ENCODE measurements at regions not wholly inside any gene's neighbourhood (a gene's known extent, or its start where the extent isn't known, plus 50 kb on each side); places are given as distances from the start of the nearest gene placed in this dataset.

- Histone ChIP-seq H3K79me2 (ENCODE audit: insufficient read depth, low read length) (no peaks in the 10 kb centered on the region), H4K20me1 (ENCODE audit: low read depth, low read length) (no peaks in the 10 kb centered on the region), H2AFZ (ENCODE audit: low read depth, low read length, severe bottlenecking) (no peak overlapping the region), H3K4me3 (ENCODE audit: insufficient read depth, low read length, poor library complexity, severe bottlenecking) (no peak overlapping the region), H3K4me2 (ENCODE audit: low read depth, low read length, poor library complexity, severe bottlenecking) (no peak overlapping the region), H3K9me3 (ENCODE audit: insufficient read depth, low read length) (no peaks in the 10 kb centered on the region), H3F3A (ENCODE audit: insufficient read depth) (no peaks in the 10 kb centered on the region), H3K9me2 (replicated peaks; ENCODE audit: insufficient read depth, low read length) (no peaks in the 10 kb centered on the region), H3K27ac (ENCODE audit: low read depth, low read length) (no peak overlapping the region), H3K9ac (ENCODE audit: low read length) (no peak overlapping the region), H3K27me3 (ENCODE audit: low read length) (no peaks in the 10 kb centered on the region), H3K36me3 (ENCODE audit: low read length) (no peaks in the 10 kb centered on the region)
- TF ChIP-seq EZH2phosphoT487 (conservative IDR thresholded peaks at IDR 0.05; ENCODE audit: low read length) (no peak), CTCF (IDR thresholded peaks at IDR 0.05; ENCODE audit: insufficient read depth, low read length, poor library complexity, severe bottlenecking) (no peak)
These were observed 65.1 kb upstream of the TTC34 start for GRCh38 chr1:2866422-2867086.

GRCh38 chr1:2867087-2867425 lies 65.6 kb upstream of the TTC34 start:
- H3F3A ChIP-seq (ENCODE audit: insufficient read depth): no peaks in the 10 kb centered on the region
- H3K27ac ChIP-seq (ENCODE audit: low read depth, low read length): no peak overlapping the region
- H4K20me1 ChIP-seq (ENCODE audit: low read depth, low read length): no peaks in the 10 kb centered on the region
- H3K4me2 ChIP-seq (ENCODE audit: low read depth, low read length, poor library complexity, severe bottlenecking): no peak overlapping the region
- no peak for TF ChIP-seq EZH2phosphoT487 (conservative IDR thresholded peaks at IDR 0.05; ENCODE audit: low read length)
- no peak for TF ChIP-seq CTCF (IDR thresholded peaks at IDR 0.05; ENCODE audit: insufficient read depth, low read length, poor library complexity, severe bottlenecking)
- H3K79me2 ChIP-seq (ENCODE audit: insufficient read depth, low read length): no peaks in the 10 kb centered on the region
- no peaks in the 10 kb centered on the region for H3K9me2 ChIP-seq (replicated peaks; ENCODE audit: insufficient read depth, low read length)
- no peak overlapping the region for H3K9ac ChIP-seq (ENCODE audit: low read length)
- H3K36me3 ChIP-seq (ENCODE audit: low read length): no peaks in the 10 kb centered on the region
- no peak overlapping the region for H3K4me3 ChIP-seq (ENCODE audit: insufficient read depth, low read length, poor library complexity, severe bottlenecking)
- no peak overlapping the region for H2AFZ ChIP-seq (ENCODE audit: low read depth, low read length, severe bottlenecking)
- H3K9me3 ChIP-seq (ENCODE audit: insufficient read depth, low read length): no peaks in the 10 kb centered on the region
- H3K27me3 ChIP-seq (ENCODE audit: low read length): no peaks in the 10 kb centered on the region

- no peaks in the 10 kb centered on the region for H3K79me2 ChIP-seq (ENCODE audit: insufficient read depth, low read length)
- no peaks in the 10 kb centered on the region for H3K27me3 ChIP-seq (ENCODE audit: low read length)
- H3K4me2 ChIP-seq (ENCODE audit: low read depth, low read length, poor library complexity, severe bottlenecking): no peak overlapping the region
- TF ChIP-seq EZH2phosphoT487 (conservative IDR thresholded peaks at IDR 0.05; ENCODE audit: low read length) (no peak), CTCF (IDR thresholded peaks at IDR 0.05; ENCODE audit: insufficient read depth, low read length, poor library complexity, severe bottlenecking) (no peak)
- no peaks in the 10 kb centered on the region for H3K9me3 ChIP-seq (ENCODE audit: insufficient read depth, low read length)
- no peaks in the 10 kb centered on the region for H3K9me2 ChIP-seq (replicated peaks; ENCODE audit: insufficient read depth, low read length)
- H3K27ac ChIP-seq (ENCODE audit: low read depth, low read length): no peak overlapping the region
- no peak overlapping the region for H2AFZ ChIP-seq (ENCODE audit: low read depth, low read length, severe bottlenecking)
- no peak overlapping the region for H3K9ac ChIP-seq (ENCODE audit: low read length)
- H3K4me3 ChIP-seq (ENCODE audit: insufficient read depth, low read length, poor library complexity, severe bottlenecking): no peak overlapping the region
- no peaks in the 10 kb centered on the region for H3F3A ChIP-seq (ENCODE audit: insufficient read depth)
- no peaks in the 10 kb centered on the region for H4K20me1 ChIP-seq (ENCODE audit: low read depth, low read length)
- H3K36me3 ChIP-seq (ENCODE audit: low read length): no peaks in the 10 kb centered on the region
These were observed 66.4 kb upstream of the TTC34 start for GRCh38 chr1:2867861-2868260.

Measured in SU-DHL-6 (cell line).